HFFc6 (cell line): ENCODE measurements at regions not wholly inside any gene's neighbourhood (a gene's known extent, or its start where the extent isn't known, plus 50 kb on each side); places are given as distances from the start of the nearest gene placed in this dataset.

ENCODE experiments used
- DNase-seq: peaks from one replicate; pipeline ENCODE4 v3.0.0-alpha.2; 2018
- H3K27ac Mint-ChIP-seq: 2 replicates; pipeline ENCODE4 v1.8.0; 2020; ENCODE audit warnings: mild to moderate bottlenecking, mixed read lengths
- H3K27me3 Mint-ChIP-seq: 2 replicates; pipeline ENCODE4 v1.8.0; 2021; ENCODE audit warnings: mild to moderate bottlenecking, moderate library complexity, mixed read lengths; ENCODE audit not compliant: insufficient read depth
- H3K36me3 Mint-ChIP-seq: 2 replicates; pipeline ENCODE4 v1.8.0; 2021; ENCODE audit warnings: low read depth, mixed read lengths
- H3K4me1 Mint-ChIP-seq: 2 replicates; pipeline ENCODE4 v1.8.0; 2020; ENCODE audit warnings: low read depth, mixed read lengths
- H3K4me3 Mint-ChIP-seq: 2 replicates; pipeline ENCODE4 v1.8.0; 2020; ENCODE audit warnings: mild to moderate bottlenecking, moderate library complexity, mixed read lengths
- H3K9me3 Mint-ChIP-seq: 2 replicates; pipeline ENCODE4 v1.8.0; 2020; ENCODE audit warnings: mild to moderate bottlenecking, mixed read lengths
- CTCF ChIP-seq: fragments of 200-600 bp; sonication (generic); IDR thresholded peaks from 2 replicates; pipeline ENCODE4 v1.5.0; 2021; ENCODE audit warnings: antibody characterized with exemption, mild to moderate bottlenecking

- Mint-ChIP-seq H3K36me3 (no peaks in the 10 kb centered on the region), H3K4me3 (no peak overlapping the region), H3K27me3 (no peaks in the 10 kb centered on the region; the same call in 1 of the 2 replicates), H3K9me3 (peaks cover 5% of the 10 kb centered on the region), H3K4me1 (no peaks in the 10 kb centered on the region), H3K27ac (no peak overlapping the region)
- no peak for DNase-seq
- TF ChIP-seq CTCF = no peak
Observed at GRCh38 chr2:136402281-136402680, 284.3 kb upstream of the CXCR4 start.

GRCh38 chr2:136399667-136400289, 281.8 kb upstream of the CXCR4 start:
- Mint-ChIP-seq H3K36me3 (no peaks in the 10 kb centered on the region), H3K4me1 (no peaks in the 10 kb centered on the region), H3K27ac (no peak overlapping the region), H3K4me3 (no peak overlapping the region), H3K27me3 (peaks cover 2% of the 10 kb centered on the region; the same call in 1 of the 2 replicates), H3K9me3 (peaks cover 5% of the 10 kb centered on the region)
- TF ChIP-seq CTCF = no peak
- no peak for DNase-seq

- Mint-ChIP-seq H3K9me3 (peaks cover 10% of the 10 kb centered on the region; the same call in 1 of the 2 replicates), H3K36me3 (no peaks in the 10 kb centered on the region), H3K27ac (no peak overlapping the region), H3K4me1 (no peaks in the 10 kb centered on the region), H3K27me3 (peaks cover 2% of the 10 kb centered on the region; the same call in 1 of the 2 replicates), H3K4me3 (no peak overlapping the region)
- DNase-seq = no peak
- no peak for TF ChIP-seq CTCF
Observed at GRCh38 chr2:136395582-136395981, 277.6 kb upstream of the CXCR4 start.

GRCh38 chr2:136394136-136395060, 276.4 kb upstream of the CXCR4 start:
- Mint-ChIP-seq H3K9me3 (peaks cover 10% of the 10 kb centered on the region; the same call in 1 of the 2 replicates), H3K27me3 (peaks cover 4% of the 10 kb centered on the region; the same call in 1 of the 2 replicates), H3K4me1 (no peaks in the 10 kb centered on the region), H3K27ac (no peak overlapping the region), H3K4me3 (no peak overlapping the region), H3K36me3 (no peaks in the 10 kb centered on the region)
- TF ChIP-seq CTCF = no peak
- no peak for DNase-seq

DNA sequence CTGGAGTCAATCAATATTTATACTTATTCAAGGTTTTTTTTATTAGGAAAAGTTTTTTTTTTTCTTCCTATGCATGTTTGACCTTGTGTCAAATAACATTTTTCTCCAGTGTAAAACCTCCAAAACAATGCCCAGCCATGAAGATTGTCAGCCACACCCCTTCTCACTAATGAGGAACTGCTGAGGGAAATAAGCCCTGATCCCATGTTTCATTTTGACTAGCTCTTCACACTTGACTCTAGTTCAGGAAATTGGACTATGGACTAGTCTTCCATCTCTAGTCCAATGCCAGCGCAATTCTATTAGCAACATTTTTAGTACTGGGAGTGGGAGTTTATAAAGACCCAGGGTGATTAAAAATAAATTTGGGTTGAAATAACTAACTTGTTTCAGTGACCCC, 275.6 kb upstream of the CXCR4 start:
- Mint-ChIP-seq H3K9me3 (peaks cover 10% of the 10 kb centered on the region; the same call in 1 of the 2 replicates), H3K4me1 (no peaks in the 10 kb centered on the region)

More for the DNA sequence above, 275.6 kb upstream of the CXCR4 start:
- Mint-ChIP-seq H3K4me3 (no peak overlapping the region), H3K27ac (no peak overlapping the region), H3K27me3 (peaks cover 4% of the 10 kb centered on the region; the same call in 1 of the 2 replicates), H3K36me3 (no peaks in the 10 kb centered on the region)
- no peak for TF ChIP-seq CTCF
- no peak for DNase-seq
